Stomach (tissue), 8 donors: ENCODE measurements at regions not wholly inside any gene's neighbourhood (a gene's known extent, or its start where the extent isn't known, plus 50 kb on each side); places are given as distances from the start of the nearest gene placed in this dataset.

Experiments
- DNase-seq, 2 donors: peaks; one replicate each; pipeline versions ENCODE4 v3.0.0 to v3.0.0-alpha.2; 2013 to 2019
- H3K27ac ChIP-seq, 5 donors: fragments of 200-600 bp in 4 of 5; sonication (generic) in 4 of 5; one replicate each; pipeline ENCODE4 v1.5.1; 2013 to 2019; ENCODE audit warnings: mild to moderate bottlenecking in 1 of 5, moderate library complexity in 1 of 5
- H3K27me3 ChIP-seq, 3 donors: fragments of 200-600 bp; sonication (generic); one replicate each; pipeline ENCODE4 v1.5.1; 2017 to 2019; ENCODE audit warnings: mixed run types in 1 of 3
- H3K36me3 ChIP-seq, 4 donors: fragments of 200-600 bp; sonication (generic); 1 replicate in 3 of 4; 2 replicates in 1 of 4; pipeline ENCODE4 v1.5.1; 2016 to 2019
- H3K4me1 ChIP-seq, 4 donors: fragments of 200-600 bp; sonication (generic); one replicate each; pipeline ENCODE4 v1.5.1; 2016 to 2019
- H3K4me3 ChIP-seq, 4 donors: fragments of 200-600 bp; sonication (generic) in 3 of 4; one replicate each; pipeline ENCODE4 v1.5.1; 2016 to 2019; ENCODE audit warnings: mild to moderate bottlenecking in 1 of 4
- H3K9me3 ChIP-seq, 4 donors: fragments of 200-600 bp; sonication (generic); one replicate each; pipeline ENCODE4 v1.5.1; 2016 to 2019
- CTCF ChIP-seq, 7 experiments: fragments of 450-650 bp in 4 of 7; fragments of 200-600 bp in 3 of 7; sonication (generic) in 3 of 7; IDR thresholded peaks; one replicate each; pipeline ENCODE4 v1.5.1; 2016 to 2019; ENCODE audit warnings: antibody characterized with exemption in 7 of 7, control low read depth in 2 of 7, mild to moderate bottlenecking in 1 of 7
- EP300 ChIP-seq: sonication (generic); formaldehyde crosslinking; IDR thresholded peaks from one replicate; pipeline ENCODE4 v1.6.1; 2017; ENCODE audit warnings: antibody characterized with exemption
- POLR2A ChIP-seq, 4 donors: fragments of 450-650 bp; IDR thresholded peaks; one replicate each; pipeline ENCODE4 v1.6.1; 2016; ENCODE audit warnings: antibody characterized with exemption in 4 of 4, control low read depth in 2 of 4, mild to moderate bottlenecking in 1 of 4, moderate library complexity in 1 of 4
- POLR2AphosphoS5 ChIP-seq, 3 donors: sonication (generic); formaldehyde crosslinking; IDR thresholded peaks; one replicate each; pipeline ENCODE4 v1.6.1; 2016; ENCODE audit warnings: antibody characterized with exemption in 3 of 3
- WGBS, 5 donors: extraction: QIAGEN DNeasy Blood & Tissue Kit in 3 of 5; methylation state at CpG; one replicate each; pipeline versions ENCODE4 v1.1.5 to v1.1.7; 2013 to 2018; 5-methylcytosine and 5-hydroxymethylcytosine counted together
- intact Hi-C: fragments of 100-400 bp; cut with DNase I; formaldehyde crosslinking; loops from one replicate; pipeline ENCODE4 v1.15.1; 2023; ENCODE audit warnings: low total_unique reads
- donor health status: healthy with polysubstance abuse.
- donor health status: Bipolar disorder and iron deficiency.
- donor health status: healthy.

- DNase-seq, result no peak
- no peaks in the 10 kb centered on the region for H3K36me3 ChIP-seq
- H3K4me1 ChIP-seq, result no peaks in the 10 kb centered on the region
- no peak for TF ChIP-seq POLR2A (IDR thresholded peaks at IDR 0.05)
- no peak for TF ChIP-seq POLR2AphosphoS5 (IDR thresholded peaks at IDR 0.05)
- no peak for TF ChIP-seq CTCF (IDR thresholded peaks at IDR 0.05)
- TF ChIP-seq EP300, result no peak
- 61 to 90% (median 81%) methylated on average over 1 of the region's 1 CpG for WGBS, 5 donors
- no peaks in the 10 kb centered on the region for H3K9me3 ChIP-seq
- H3K27ac ChIP-seq, result no peak overlapping the region
- H3K27me3 ChIP-seq, result no peaks in the 10 kb centered on the region
- no peak overlapping the region for H3K4me3 ChIP-seq
- intact Hi-C loops, result no loop called here
Measured at GRCh38 chr6:90863043-90863442, 276.2 kb upstream of the MAP3K7 start.

- TF ChIP-seq CTCF (IDR thresholded peaks at IDR 0.05), result no peak
- no peak for TF ChIP-seq POLR2A (IDR thresholded peaks at IDR 0.05)
- no peak for TF ChIP-seq POLR2AphosphoS5 (IDR thresholded peaks at IDR 0.05)
- no peak for TF ChIP-seq EP300
- Histone ChIP-seq H3K27me3 (no peaks in the 10 kb centered on the region), H3K4me3 (no peak overlapping the region), H3K9me3 (no peaks in the 10 kb centered on the region), H3K4me1 (no peaks in the 10 kb centered on the region), H3K36me3 (no peaks in the 10 kb centered on the region), H3K27ac (no peak overlapping the region)
- WGBS, 5 donors, result 78 to 90% (median 87%) methylated on average over 5 of the region's 5 CpGs
- DNase-seq, result no peak
- intact Hi-C loops, result no loop called here
Measured at GRCh38 chr6:90860822-90861601, 274.1 kb upstream of the MAP3K7 start.

GRCh38 chr6:90859612-90860011 is 272.7 kb upstream of the MAP3K7 start:
- Histone ChIP-seq H3K9me3 (no peaks in the 10 kb centered on the region), H3K4me1 (no peaks in the 10 kb centered on the region), H3K36me3 (no peaks in the 10 kb centered on the region), H3K27ac (no peak overlapping the region), H3K4me3 (no peak overlapping the region), H3K27me3 (no peaks in the 10 kb centered on the region)
- intact Hi-C loops, result no loop called here
- TF ChIP-seq CTCF (IDR thresholded peaks at IDR 0.05), result no peak
- 59 to 74% (median 63%) methylated on average over 6 of the region's 6 CpGs for WGBS, 5 donors
- DNase-seq, result peak in 1 of 2 donors; percentile 42

GRCh38 chr6:90859056-90859455 is 272.2 kb upstream of the MAP3K7 start:
- Histone ChIP-seq H3K4me3 (no peak overlapping the region), H3K36me3 (no peaks in the 10 kb centered on the region), H3K4me1 (no peaks in the 10 kb centered on the region), H3K27ac (no peak overlapping the region), H3K27me3 (no peaks in the 10 kb centered on the region), H3K9me3 (no peaks in the 10 kb centered on the region)
- intact Hi-C loops, result no loop called here
- peak in 1 of 2 donors; percentile 24 for DNase-seq
- TF ChIP-seq POLR2A (IDR thresholded peaks at IDR 0.05), result no peak
- TF ChIP-seq EP300, result no peak
- TF ChIP-seq CTCF (IDR thresholded peaks at IDR 0.05), result no peak
- no peak for TF ChIP-seq POLR2AphosphoS5 (IDR thresholded peaks at IDR 0.05)
- WGBS, 5 donors, result 54 to 71% (median 67%) methylated on average over 7 of the region's 7 CpGs
